ENCODE measurements at regions not wholly inside any gene's neighbourhood (a gene's known extent, or its start where the extent isn't known, plus 50 kb on each side); places are given as distances from the start of the nearest gene placed in this dataset.
A peak's percentile ranks its signal among the peaks of the same experiment; 100 is the strongest.
"Not testable (repeated sequence)": the region's sequence is repeated elsewhere in the genome, so short reads cannot be mapped to it uniquely, and the experiment has no call there.

DNA sequence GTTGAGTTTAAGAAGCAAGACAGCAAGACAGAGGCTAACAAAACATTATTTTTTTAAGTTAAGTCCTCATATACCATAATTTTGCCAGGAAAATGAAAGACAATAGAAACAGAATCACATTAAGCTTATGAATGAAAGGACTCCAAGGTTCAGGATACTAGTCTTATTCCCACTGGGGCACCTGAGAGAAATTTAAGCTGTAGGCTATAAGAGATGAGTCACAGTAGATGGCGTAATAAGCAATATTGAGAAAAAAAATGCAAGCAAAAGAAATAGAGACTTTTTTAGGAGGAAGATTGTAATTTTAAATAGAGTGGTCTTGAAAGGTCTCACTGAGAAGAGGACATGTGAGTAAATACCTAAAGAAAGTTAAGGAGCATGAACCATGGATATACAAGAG is 57.1 kb upstream of the KIF2B start:
- DNase-seq (ENCODE audit: low read depth) = peak; percentile 63

DNA sequence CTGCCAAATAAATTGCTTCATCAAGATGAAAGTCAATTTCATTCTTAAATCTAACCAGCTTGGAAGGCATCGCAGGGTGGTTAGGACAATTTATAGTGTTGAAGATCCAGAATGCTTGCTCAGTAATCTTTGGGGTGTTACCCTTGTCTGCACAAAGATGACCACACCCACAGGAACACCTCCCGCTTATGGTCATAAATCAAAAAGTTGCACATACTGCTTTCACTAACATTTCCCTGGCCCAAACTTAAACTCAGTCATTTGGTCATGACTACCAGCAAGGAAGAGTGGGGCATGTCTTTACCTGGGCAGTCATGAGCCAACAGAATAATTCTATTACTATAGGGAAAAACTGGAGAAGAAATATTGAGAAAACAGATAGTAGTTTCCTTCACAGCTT is 57.6 kb upstream of the KIF2B start:
- DNase-seq (ENCODE audit: low read depth) = no peak

- DNase-seq (ENCODE audit: low read depth) = no peak
These were observed 65.2 kb upstream of the KIF2B start for GRCh38 chr17:53757559-53757958.

GRCh38 chr17:53757116-53757515 is 65.6 kb upstream of the KIF2B start:
- DNase-seq (ENCODE audit: low read depth) = not testable (repeated sequence)

- peak; percentile 93 for DNase-seq (ENCODE audit: low read depth)
These were observed 73.5 kb upstream of the KIF2B start for GRCh38 chr17:53749178-53749577.

DNA sequence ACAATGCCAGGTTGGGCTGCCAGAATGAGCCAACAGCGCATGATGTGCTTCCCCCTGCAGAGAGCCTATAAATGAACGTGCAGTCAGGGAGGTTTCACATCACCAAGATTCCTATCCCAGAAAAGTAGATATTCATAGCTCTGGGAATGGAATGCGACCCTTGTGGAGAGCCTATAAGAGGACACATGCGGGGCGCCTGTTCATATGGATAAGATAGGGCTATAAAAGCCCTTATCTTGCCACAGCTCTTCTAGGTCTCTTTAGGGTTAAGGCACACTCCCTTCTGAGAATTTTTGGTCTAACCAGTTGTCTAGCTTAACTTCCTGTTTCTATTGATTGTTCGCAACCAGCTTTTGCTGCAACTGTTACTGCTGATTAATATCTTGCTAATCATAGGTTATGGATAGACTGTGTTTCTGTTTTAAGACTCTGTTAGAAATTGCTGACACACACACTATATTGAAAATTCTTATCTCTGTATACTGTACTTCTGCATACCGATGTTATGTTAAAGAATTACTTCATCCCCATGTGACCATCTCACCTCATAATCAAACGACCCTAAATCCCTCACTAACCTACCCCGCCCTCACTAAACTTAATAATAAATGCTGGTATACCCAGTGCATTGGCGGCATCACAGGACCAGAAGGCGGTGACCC is 74.4 kb upstream of the KIF2B start:
- not testable (repeated sequence) for DNase-seq (ENCODE audit: low read depth)

- no peak for DNase-seq (ENCODE audit: low read depth)
These were observed 82.4 kb upstream of the KIF2B start for GRCh38 chr17:53740312-53740711.

DNA sequence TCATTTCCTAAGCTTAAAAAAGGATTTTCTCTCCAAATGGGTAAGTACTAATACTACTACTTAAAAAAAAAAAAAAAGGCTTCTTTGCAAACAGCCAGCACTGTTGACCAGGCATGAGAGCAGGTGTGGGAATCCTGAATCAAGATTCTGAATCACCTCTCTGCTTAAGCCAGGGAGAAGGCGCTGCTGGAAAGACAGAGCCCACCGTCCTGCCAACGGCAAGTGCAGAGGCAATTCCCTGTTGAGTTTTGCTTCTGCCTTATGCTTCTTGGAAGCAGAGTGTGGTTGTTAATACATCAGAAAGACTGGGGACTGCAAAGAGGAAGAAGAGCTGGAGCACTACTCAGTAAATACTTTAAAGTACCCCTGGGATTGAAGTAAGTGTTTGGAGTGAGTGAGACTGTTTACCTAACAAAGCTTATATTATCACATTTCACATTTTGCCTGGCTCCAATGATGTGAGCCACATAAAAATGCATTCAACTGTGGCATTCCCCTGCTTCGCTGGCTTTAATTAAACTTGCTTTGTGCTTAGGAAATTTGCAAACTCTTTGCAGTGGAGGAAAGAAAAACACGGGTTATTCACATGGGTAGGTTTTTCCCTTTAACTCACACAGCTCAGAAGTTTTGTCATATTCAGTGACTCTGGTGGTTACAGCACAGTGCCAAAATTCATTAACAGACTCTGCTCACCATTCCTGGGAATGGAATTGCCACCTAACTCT is 86.0 kb upstream of the KIF2B start:
- no peak for DNase-seq (ENCODE audit: low read depth)

DNA sequence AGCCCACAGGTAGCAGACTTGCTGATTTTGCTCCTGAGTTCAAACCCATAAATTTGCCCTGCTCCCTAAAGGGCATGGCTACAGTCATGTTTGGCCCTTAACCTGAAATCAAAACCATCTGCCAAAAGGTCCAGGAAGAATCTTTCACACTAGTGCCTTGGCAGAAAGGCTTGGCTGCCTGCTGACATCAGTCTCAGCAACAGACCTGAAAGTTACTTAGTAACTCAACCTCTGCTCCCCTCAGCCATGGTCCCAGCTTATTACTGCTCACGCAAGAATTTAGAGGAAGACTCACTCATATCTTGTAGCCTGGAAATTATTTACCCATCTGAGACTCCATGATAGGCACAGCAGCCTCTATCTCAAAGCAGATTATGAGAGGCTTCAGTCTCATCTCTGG is 98.0 kb upstream of the KIF2B start:
- DNase-seq (ENCODE audit: low read depth) = no peak

- peak; percentile 100 for DNase-seq (ENCODE audit: low read depth)
These were observed 100.3 kb upstream of the KIF2B start for GRCh38 chr17:53722407-53722806.

GRCh38 chr17:53721101-53721500 is 101.6 kb upstream of the KIF2B start:
- DNase-seq (ENCODE audit: low read depth) = peak; percentile 28

DNA sequence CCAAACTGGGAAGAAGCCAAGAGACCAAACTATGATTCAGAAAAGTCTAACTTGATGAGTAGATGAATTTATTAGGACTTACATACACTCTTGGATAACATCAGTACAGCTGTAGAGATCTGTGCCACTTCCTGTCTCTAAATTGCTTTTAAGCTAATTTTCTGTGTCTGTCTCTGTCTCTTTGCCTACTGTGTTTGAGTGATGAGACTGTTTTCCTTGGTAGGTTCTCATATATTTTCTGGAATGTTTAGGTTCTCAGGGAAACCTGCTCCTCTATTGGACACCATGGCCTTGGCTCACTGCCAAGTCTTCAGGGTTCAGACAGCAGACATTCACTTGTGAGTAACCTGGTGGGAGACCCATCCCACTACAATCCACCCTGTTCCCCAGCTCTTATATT is 103.5 kb upstream of the KIF2B start:
- DNase-seq (ENCODE audit: low read depth) = peak; percentile 31

GRCh38 chr17:53707566-53707965 is 115.2 kb upstream of the KIF2B start:
- DNase-seq (ENCODE audit: low read depth) = no peak

DNA sequence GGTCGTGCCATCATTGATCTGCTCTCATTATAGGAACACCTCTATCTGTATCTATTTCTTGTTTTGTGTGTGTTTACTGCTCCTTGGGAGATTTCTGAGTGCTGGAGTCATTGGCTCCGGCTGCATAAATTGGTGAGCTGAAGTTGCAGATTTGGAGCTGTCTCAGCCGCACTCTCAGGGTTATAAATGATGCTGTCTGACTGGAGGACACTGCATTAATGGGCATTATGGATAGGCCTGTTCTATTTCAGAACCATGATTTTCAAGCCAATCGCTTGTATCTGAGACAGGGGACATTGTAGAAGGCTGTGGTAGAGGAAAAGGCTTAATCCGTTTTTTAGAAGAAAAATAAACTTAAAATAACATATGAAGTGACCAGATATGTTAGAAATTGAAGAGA is 126.4 kb upstream of the KIF2B start:
- DNase-seq (ENCODE audit: low read depth) = no peak

DNA sequence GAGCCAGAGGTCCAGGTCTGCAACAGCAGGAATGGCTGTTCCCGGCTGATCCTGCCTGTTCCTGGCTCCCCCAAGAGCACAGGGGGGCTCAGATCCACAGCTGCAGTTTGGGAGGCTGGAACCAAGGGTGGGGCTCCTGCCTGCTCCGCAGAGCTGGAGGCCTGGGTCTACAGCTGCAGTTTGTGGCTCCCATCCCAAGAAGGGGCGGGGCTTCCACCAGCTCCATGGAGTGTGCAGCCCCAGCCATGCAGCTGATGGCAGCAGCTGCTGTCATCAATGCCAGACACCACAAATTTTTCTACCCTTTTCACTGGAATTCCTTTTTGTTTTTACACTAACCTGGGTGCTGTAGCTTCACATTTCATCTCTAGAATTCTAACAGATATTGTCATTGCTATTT is 135.4 kb upstream of the KIF2B start:
- peak; percentile 23 for DNase-seq (ENCODE audit: low read depth)

- no peak for DNase-seq (ENCODE audit: low read depth)
These were observed 142.0 kb upstream of the KIF2B start for GRCh38 chr17:53680745-53681144.

- DNase-seq (ENCODE audit: low read depth) = no peak
These were observed 153.9 kb upstream of the KIF2B start for GRCh38 chr17:53668854-53669253.

DNA sequence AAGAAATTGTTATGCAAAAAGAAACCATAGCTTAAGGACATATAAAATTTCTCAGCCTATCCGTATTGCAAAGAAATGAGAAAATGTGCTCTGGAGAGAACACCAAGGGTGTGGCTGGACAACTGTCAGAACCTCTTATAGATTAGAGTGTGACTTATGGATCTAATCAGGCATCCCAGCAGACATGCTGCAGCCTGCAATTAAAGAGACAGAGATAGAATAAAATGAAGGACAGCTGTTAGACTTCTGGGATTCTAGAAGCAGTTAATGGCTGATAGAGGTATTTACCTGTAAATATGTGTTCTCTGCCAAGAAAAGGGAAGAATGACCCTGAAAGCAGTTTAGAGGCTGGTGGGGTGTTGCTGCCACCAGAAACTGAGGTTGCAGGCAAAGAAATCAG is 160.1 kb upstream of the KIF2B start:
- DNase-seq (ENCODE audit: low read depth) = no peak

GRCh38 chr17:53659181-53659580 is 163.5 kb upstream of the KIF2B start:
- no peak for DNase-seq (ENCODE audit: low read depth)

- peak; percentile 42 for DNase-seq (ENCODE audit: low read depth)
These were observed 167.1 kb upstream of the KIF2B start for GRCh38 chr17:53655591-53655990.

DNA sequence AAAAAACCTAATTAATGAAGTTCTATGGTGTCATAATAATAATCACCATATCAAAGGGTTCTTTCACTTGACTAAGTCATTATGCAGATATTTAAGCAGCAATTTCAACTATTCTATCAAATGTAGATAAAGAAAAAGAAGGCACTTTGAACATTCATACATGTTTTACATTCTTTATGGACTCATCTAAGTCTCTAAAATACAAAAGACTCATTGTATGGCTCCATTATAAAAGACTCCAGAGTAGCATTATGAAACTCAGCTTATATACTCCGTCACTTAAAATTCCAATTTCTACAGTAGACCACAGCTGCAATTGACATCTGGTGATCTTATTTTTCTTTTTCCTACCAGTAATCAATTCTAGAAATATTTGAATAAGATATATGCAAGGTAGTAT is 173.5 kb upstream of the KIF2B start:
- DNase-seq (ENCODE audit: low read depth) = no peak

DNA sequence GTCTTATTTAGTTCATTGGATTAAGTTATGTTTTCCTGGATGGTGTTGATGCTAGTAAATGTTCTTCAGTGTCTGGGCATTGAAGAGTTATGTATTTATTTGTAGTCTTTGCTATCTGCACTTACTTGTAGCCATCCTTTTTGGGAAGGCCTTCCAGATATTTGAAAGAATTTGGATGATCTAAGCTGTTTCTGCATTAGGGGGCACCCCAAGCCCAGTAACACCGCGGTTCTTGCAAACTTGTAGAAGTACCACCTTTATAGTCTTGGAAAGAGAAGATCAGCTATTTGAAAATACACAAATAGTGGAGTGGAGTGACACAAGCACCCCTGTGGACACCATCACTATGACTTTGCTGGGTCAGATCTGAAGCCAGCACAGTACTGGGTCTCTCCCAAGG is 175.9 kb upstream of the KIF2B start:
- no peak for DNase-seq (ENCODE audit: low read depth)

GRCh38 chr17:53640808-53641207 is 181.9 kb upstream of the KIF2B start:
- no peak for DNase-seq (ENCODE audit: low read depth)

DNA sequence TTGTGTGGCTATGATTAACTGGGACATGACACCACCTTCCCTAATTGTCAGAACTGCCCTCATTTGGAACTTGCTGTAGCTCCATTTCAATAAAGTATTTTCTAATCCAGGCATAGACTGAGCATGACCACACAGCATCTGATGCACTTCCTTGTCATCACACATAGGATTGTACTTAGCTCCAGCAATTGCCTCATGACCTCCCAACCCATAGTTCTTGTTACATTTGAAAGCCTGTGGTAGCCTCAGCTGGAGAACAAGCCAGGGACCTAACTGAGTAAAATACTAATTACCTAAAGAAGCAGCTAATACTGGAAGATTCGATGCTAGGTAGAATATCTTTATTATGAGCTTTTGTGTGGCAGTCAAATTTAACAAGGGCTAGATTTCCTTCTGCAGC is 187.3 kb upstream of the KIF2B start:
- peak; percentile 20 for DNase-seq (ENCODE audit: low read depth)

Measured in LHCN-M2 (cell line).